ENCODE measurements at regions not wholly inside any gene's neighbourhood (a gene's known extent, or its start where the extent isn't known, plus 50 kb on each side); places are given as distances from the start of the nearest gene placed in this dataset.

DNA sequence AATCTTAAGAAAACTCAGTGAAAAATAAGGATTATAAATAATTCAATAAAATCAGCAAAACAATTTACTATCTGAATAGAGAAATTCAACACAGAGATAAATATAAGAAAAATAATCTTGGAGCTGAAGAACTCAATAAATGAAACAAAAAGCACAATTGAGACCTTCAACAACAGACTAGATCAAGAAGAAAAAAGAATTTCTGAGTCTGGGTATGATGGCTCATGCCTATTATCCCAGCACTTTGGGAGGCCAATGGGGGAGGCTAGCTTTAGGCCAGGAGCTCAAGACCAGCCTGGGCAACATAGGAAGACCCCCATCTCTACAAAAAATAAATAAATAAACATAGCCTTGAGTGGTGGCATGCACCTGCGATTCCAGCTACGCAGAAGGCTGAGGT, 1295.7 kb upstream of the NRXN1 start:
- DNase-seq (ENCODE audit: low spot score) = no peak
- CTCF ChIA-PET = interaction anchor here (0.6 kb wide), 1 partner anchor 337 kb away, joined by 4 read pairs; no protein-coding TSS in a partner anchor
- POLR2A ChIA-PET (ENCODE audit: low non-redundant PET) = no interaction called here
- TF ChIP-seq, protein P1, sequence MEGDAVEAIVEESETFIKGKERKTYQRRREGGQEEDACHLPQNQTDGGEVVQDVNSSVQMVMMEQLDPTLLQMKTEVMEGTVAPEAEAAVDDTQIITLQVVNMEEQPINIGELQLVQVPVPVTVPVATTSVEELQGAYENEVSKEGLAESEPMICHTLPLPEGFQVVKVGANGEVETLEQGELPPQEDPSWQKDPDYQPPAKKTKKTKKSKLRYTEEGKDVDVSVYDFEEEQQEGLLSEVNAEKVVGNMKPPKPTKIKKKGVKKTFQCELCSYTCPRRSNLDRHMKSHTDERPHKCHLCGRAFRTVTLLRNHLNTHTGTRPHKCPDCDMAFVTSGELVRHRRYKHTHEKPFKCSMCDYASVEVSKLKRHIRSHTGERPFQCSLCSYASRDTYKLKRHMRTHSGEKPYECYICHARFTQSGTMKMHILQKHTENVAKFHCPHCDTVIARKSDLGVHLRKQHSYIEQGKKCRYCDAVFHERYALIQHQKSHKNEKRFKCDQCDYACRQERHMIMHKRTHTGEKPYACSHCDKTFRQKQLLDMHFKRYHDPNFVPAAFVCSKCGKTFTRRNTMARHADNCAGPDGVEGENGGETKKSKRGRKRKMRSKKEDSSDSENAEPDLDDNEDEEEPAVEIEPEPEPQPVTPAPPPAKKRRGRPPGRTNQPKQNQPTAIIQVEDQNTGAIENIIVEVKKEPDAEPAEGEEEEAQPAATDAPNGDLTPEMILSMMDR (conservative IDR thresholded peaks at IDR 0.05; ENCODE audit: low read depth) = no peak
- H3K27ac ChIP-seq = no peak overlapping the region

GRCh38 chr2:52314231-52314630, 1282.3 kb upstream of the NRXN1 start:
- DNase-seq (ENCODE audit: low spot score) = no peak
- ChIA-PET POLR2A (ENCODE audit: low non-redundant PET) (no interaction called here), CTCF (no interaction called here)
- no peak overlapping the region for H3K27ac ChIP-seq
- TF ChIP-seq, protein P1 (conservative IDR thresholded peaks at IDR 0.05; ENCODE audit: low read depth) = no peak

DNA sequence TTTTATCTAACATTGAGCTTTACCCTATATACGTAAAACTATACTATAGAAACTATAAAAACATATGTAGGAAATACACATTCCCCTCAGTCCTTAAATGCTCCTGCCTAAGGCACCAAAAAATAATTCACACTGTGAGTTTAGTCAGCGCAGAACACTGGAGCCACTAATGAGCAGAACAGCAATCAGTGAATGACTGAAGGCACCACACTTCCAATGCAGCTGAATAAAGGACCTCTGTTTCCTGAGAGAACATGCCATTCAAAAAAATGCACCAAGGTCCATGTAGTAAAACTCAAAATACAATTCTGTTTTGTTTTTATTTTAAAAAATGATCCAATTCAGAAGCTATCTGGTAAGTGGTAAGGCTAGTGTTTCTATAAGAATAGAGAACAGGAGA, 1280.6 kb upstream of the NRXN1 start:
- H3K27ac ChIP-seq = no peak overlapping the region
- TF ChIP-seq, protein P1 (conservative IDR thresholded peaks at IDR 0.05; ENCODE audit: low read depth) = no peak
- ChIA-PET POLR2A (ENCODE audit: low non-redundant PET) (no interaction called here), CTCF (no interaction called here)
- no peak for DNase-seq (ENCODE audit: low spot score)

DNA sequence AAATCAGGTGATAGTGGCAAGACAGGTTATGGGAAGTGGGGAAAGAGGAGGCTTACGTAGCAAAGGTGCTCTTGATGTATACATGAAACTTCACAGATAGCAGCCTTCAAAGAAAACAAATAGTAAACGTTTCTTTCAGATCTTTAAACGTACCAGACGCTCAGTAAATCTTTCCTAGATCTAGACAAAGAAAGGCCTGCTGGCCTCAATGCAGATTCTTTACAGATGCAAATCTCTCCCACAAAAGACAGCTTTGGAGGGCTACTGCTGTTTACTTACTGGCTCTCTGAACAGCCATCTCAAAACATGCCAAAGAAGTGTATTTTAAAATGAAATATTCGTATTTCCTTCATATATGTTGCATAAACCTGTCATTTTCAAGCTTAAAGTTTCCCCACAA, 1279.9 kb upstream of the NRXN1 start:
- POLR2A ChIA-PET (ENCODE audit: low non-redundant PET) = no interaction called here

DNA sequence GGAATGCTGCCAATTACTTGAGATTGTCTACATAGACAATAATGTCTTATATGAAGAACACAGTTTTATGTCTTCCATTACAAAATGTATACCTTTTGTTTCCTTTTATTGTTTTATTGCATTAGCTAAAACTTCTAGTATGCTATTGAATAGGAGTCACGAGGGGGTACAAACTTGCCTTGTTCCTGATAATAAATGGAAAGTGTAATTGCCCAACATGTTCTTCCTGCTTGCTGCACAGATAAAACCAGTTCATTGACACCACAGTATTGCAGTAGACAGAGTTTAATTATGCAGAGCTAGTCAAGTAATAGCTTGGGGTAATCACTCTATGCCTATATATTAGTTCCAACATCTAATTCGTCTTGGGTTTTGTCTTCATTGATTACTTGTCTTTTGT, 1276.2 kb upstream of the NRXN1 start:
- CTCF ChIA-PET = interaction anchor here (0.6 kb wide), 1 partner anchor 86 kb away, joined by 4 read pairs; no protein-coding TSS in a partner anchor
- DNase-seq (ENCODE audit: low spot score) = no peak
- TF ChIP-seq, protein P1 (conservative IDR thresholded peaks at IDR 0.05; ENCODE audit: low read depth) = no peak
- POLR2A ChIA-PET (ENCODE audit: low non-redundant PET) = no interaction called here
- H3K27ac ChIP-seq = no peak overlapping the region

More for the DNA sequence above, 1279.9 kb upstream of the NRXN1 start:
- no peak overlapping the region for H3K27ac ChIP-seq
- TF ChIP-seq, protein P1 (conservative IDR thresholded peaks at IDR 0.05; ENCODE audit: low read depth) = no peak
- no peak for DNase-seq (ENCODE audit: low spot score)
- CTCF ChIA-PET = no interaction called here

- CTCF ChIA-PET = no interaction called here
- POLR2A ChIA-PET (ENCODE audit: low non-redundant PET) = no interaction called here
- TF ChIP-seq, protein P1 (conservative IDR thresholded peaks at IDR 0.05; ENCODE audit: low read depth) = no peak
- DNase-seq (ENCODE audit: low spot score) = no peak
- H3K27ac ChIP-seq = no peak overlapping the region
Measured at GRCh38 chr2:52294628-52295027, 1262.7 kb upstream of the NRXN1 start.

DNA sequence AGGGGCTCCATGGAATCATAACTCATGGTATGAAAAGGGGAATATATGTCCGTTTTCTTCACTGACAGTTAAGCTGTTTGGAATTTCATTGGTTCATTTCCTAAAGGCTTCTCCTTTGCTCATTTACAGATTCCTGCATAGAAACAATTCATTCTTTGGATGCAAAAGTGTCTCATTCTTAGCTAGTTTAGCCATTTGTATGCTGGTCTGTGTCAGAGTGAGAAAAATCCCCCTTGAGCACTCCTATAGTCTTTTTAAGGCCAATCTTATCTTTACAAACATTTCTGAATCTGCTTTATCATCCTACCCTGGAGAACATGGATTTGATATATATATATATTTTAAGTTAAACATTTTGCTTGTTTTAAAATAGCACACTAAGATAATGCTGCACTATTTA, 1260.9 kb upstream of the NRXN1 start:
- ChIA-PET POLR2A (ENCODE audit: low non-redundant PET) (no interaction called here), CTCF (interaction anchor here (0.6 kb wide), 1 partner anchor 163 kb away, joined by 3 read pairs; no protein-coding TSS in a partner anchor)
- no peak for DNase-seq (ENCODE audit: low spot score)
- TF ChIP-seq, protein P1 (conservative IDR thresholded peaks at IDR 0.05; ENCODE audit: low read depth) = no peak
- no peak overlapping the region for H3K27ac ChIP-seq
